Hepatocyte (in vitro differentiated cells): ENCODE measurements at regions not wholly inside any gene's neighbourhood (a gene's known extent, or its start where the extent isn't known, plus 50 kb on each side); places are given as distances from the start of the nearest gene placed in this dataset.

ENCODE experiments used
- DNase-seq: peaks from one replicate; pipeline ENCODE4 v3.0.0-alpha.2; 2016; ENCODE audit warnings: low spot score
- H2AFZ ChIP-seq: fragments of 200-600 bp; sonication (generic); 2 replicates; pipeline ENCODE4 v1.6.0; 2016; ENCODE audit warnings: antibody characterized with exemption, mild to moderate bottlenecking
- H3K27ac ChIP-seq: fragments of 200-600 bp; sonication (generic); 2 replicates; pipeline ENCODE4 v1.5.1; 2016; ENCODE audit warnings: mild to moderate bottlenecking
- H3K27me3 ChIP-seq: fragments of 200-600 bp; sonication (generic); 2 replicates; pipeline ENCODE4 v1.6.1; 2016
- H3K36me3 ChIP-seq: fragments of 200-600 bp; sonication (generic); replicated peaks from 2 replicates; pipeline ENCODE4 v1.5.1; 2016; ENCODE audit warnings: low read depth; ENCODE audit not compliant: insufficient read depth
- H3K4me1 ChIP-seq: fragments of 200-600 bp; sonication (generic); 2 replicates; pipeline ENCODE4 v1.5.1; 2016; ENCODE audit warnings: mild to moderate bottlenecking, moderate library complexity; ENCODE audit not compliant: insufficient read depth
- H3K4me2 ChIP-seq: fragments of 200-600 bp; sonication (generic); 2 replicates; pipeline ENCODE4 v1.6.0; 2016
- H3K4me3 ChIP-seq: fragments of 200-600 bp; sonication (generic); 2 replicates; pipeline ENCODE4 v1.5.1; 2016; ENCODE audit warnings: mild to moderate bottlenecking
- H3K79me2 ChIP-seq: fragments of 200-600 bp; sonication (generic); 2 replicates; pipeline ENCODE4 v1.6.0; 2017; ENCODE audit warnings: mild to moderate bottlenecking
- H3K9me2 ChIP-seq: fragments of 200-600 bp; sonication (generic); replicated peaks from 2 replicates; pipeline ENCODE4 v1.6.0; 2017; ENCODE audit warnings: mild to moderate bottlenecking; ENCODE audit not compliant: insufficient read depth
- H3K9me3 ChIP-seq: fragments of 200-600 bp; sonication (generic); 2 replicates; pipeline ENCODE4 v1.5.1; 2016; ENCODE audit warnings: low read depth, mild to moderate bottlenecking
- H4K20me1 ChIP-seq: fragments of 200-600 bp; sonication (generic); 2 replicates; pipeline ENCODE4 v1.6.0; 2016; ENCODE audit warnings: mild to moderate bottlenecking; ENCODE audit not compliant: insufficient read depth, poor library complexity, severe bottlenecking
- EZH2 ChIP-seq: fragments of 200-600 bp; sonication (generic); IDR thresholded peaks from 2 replicates; pipeline ENCODE4 v1.6.1; 2016; ENCODE audit warnings: antibody characterized with exemption, mild to moderate bottlenecking, borderline replicate concordance
- EZH2phosphoT487 ChIP-seq: fragments of 200-600 bp; sonication (generic); IDR thresholded peaks from one replicate; pipeline ENCODE4 v1.6.1; 2018; ENCODE audit warnings: antibody characterized with exemption, mild to moderate bottlenecking, low read depth, moderate library complexity; ENCODE audit not compliant: unreplicated experiment, severe bottlenecking
- WGBS: methylation state at CpG from one replicate; pipeline ENCODE4 v1.1.6; 2016; ENCODE audit warnings: low lambda C conversion rate; ENCODE audit errors: missing lambda C conversion rate; 5-methylcytosine and 5-hydroxymethylcytosine counted together
- TF ChIP-seq, protein P1 (sequence below): fragments of 200-600 bp; sonication (generic); IDR thresholded peaks from 2 replicates; pipeline ENCODE4 v1.5.1; 2016; ENCODE audit warnings: antibody characterized with exemption, mild to moderate bottlenecking; ENCODE audit not compliant: poor library complexity

GRCh38 chr3:77898621-77899020, 858.7 kb downstream of the ROBO2 start:
- WGBS, result 97% methylated on average over 1 of the region's 1 CpG
- DNase-seq, result no peak
- no peaks in the 10 kb centered on the region for H4K20me1 ChIP-seq
- H3K4me1 ChIP-seq, result no peaks in the 10 kb centered on the region
- no peaks in the 10 kb centered on the region for H3K79me2 ChIP-seq
- no peaks in the 10 kb centered on the region for H3K9me2 ChIP-seq
- TF ChIP-seq, protein P1, sequence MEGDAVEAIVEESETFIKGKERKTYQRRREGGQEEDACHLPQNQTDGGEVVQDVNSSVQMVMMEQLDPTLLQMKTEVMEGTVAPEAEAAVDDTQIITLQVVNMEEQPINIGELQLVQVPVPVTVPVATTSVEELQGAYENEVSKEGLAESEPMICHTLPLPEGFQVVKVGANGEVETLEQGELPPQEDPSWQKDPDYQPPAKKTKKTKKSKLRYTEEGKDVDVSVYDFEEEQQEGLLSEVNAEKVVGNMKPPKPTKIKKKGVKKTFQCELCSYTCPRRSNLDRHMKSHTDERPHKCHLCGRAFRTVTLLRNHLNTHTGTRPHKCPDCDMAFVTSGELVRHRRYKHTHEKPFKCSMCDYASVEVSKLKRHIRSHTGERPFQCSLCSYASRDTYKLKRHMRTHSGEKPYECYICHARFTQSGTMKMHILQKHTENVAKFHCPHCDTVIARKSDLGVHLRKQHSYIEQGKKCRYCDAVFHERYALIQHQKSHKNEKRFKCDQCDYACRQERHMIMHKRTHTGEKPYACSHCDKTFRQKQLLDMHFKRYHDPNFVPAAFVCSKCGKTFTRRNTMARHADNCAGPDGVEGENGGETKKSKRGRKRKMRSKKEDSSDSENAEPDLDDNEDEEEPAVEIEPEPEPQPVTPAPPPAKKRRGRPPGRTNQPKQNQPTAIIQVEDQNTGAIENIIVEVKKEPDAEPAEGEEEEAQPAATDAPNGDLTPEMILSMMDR, result no peak
- TF ChIP-seq EZH2phosphoT487, result no peak
- no peak for TF ChIP-seq EZH2
- H3K27me3 ChIP-seq, result no peaks in the 10 kb centered on the region
- H3K4me3 ChIP-seq, result no peak overlapping the region
- no peak overlapping the region for H2AFZ ChIP-seq
- H3K4me2 ChIP-seq, result no peak overlapping the region
- no peaks in the 10 kb centered on the region for H3K9me3 ChIP-seq
- no peak overlapping the region for H3K27ac ChIP-seq
- H3K36me3 ChIP-seq, result no peaks in the 10 kb centered on the region

DNA sequence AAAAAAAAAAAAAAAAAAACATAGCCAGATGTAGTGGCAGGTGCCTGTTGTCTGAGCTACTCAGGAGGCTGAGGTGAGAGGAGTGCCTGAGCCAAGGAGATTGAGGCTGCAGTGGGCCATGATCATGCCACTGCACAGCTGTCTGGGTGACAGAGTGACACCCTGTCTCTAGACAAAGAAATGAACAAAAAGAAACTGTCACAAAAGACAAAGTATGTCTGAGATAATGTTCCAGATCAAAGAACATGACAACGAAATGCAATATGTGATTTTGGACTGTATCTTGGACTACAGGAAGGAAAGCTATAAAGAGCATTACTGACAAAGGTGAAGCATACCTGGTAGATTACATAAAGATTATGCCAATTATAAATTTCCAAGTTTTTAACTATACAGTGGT, 862.8 kb downstream of the ROBO2 start:
- WGBS, result 78% methylated on average over 1 of the region's 1 CpG
- no peak for TF ChIP-seq EZH2phosphoT487
- TF ChIP-seq, protein P1, result no peak
- no peak for TF ChIP-seq EZH2

GRCh38 chr3:77906102-77906709, 866.3 kb downstream of the ROBO2 start:
- Histone ChIP-seq H4K20me1 (no peaks in the 10 kb centered on the region), H3K4me1 (no peaks in the 10 kb centered on the region), H3K9me3 (no peaks in the 10 kb centered on the region), H2AFZ (no peak overlapping the region), H3K27me3 (no peaks in the 10 kb centered on the region), H3K27ac (no peak overlapping the region), H3K36me3 (no peaks in the 10 kb centered on the region), H3K4me3 (no peak overlapping the region), H3K79me2 (no peaks in the 10 kb centered on the region), H3K9me2 (no peaks in the 10 kb centered on the region), H3K4me2 (no peak overlapping the region)
- TF ChIP-seq, protein P1, result no peak
- no peak for TF ChIP-seq EZH2phosphoT487
- TF ChIP-seq EZH2, result no peak
- no peak for DNase-seq
- WGBS, result 90% methylated on average over 3 of the region's 3 CpGs

More for the DNA sequence above, 862.8 kb downstream of the ROBO2 start:
- Histone ChIP-seq H3K4me2 (no peak overlapping the region), H3K79me2 (no peaks in the 10 kb centered on the region), H3K9me3 (no peaks in the 10 kb centered on the region), H3K27ac (no peak overlapping the region), H3K9me2 (no peaks in the 10 kb centered on the region), H3K36me3 (no peaks in the 10 kb centered on the region), H3K27me3 (no peaks in the 10 kb centered on the region), H3K4me3 (no peak overlapping the region), H2AFZ (no peak overlapping the region), H4K20me1 (no peaks in the 10 kb centered on the region), H3K4me1 (no peaks in the 10 kb centered on the region)
- DNase-seq, result no peak
